ENCODE measurements at regions not wholly inside any gene's neighbourhood (a gene's known extent, or its start where the extent isn't known, plus 50 kb on each side); places are given as distances from the start of the nearest gene placed in this dataset.

GRCh38 chr1:60359431-60359830, 285.9 kb upstream of the C1orf87 start:
- H3K36me3 ChIP-seq (ENCODE audit: low read depth), result no peaks in the 10 kb centered on the region
- no peak overlapping the region for H3K27ac ChIP-seq
- no peaks in the 10 kb centered on the region for H3K9me2 ChIP-seq (ENCODE audit: insufficient read depth)
- intact Hi-C loops (cut with micrococcal nuclease; ENCODE audit: unreplicated experiment), result no loop called here
- no peaks in the 10 kb centered on the region for H3K79me2 ChIP-seq (ENCODE audit: low read depth)
- BruUV-seq (replicated peaks), result no TSS peak
- H3K4me2 ChIP-seq, result no peak overlapping the region
- H3K4me1 ChIP-seq (replicated peaks; ENCODE audit: insufficient read depth), result no peaks in the 10 kb centered on the region
- no peak overlapping the region for H2AFZ ChIP-seq
- ChIA-PET POLR2A (ENCODE audit: unreplicated experiment) (no interaction called here), CTCF (no interaction called here)
- H3K9me3 ChIP-seq (ENCODE audit: insufficient read depth, low read depth), result no peaks in the 10 kb centered on the region
- no peaks in the 10 kb centered on the region; the same call in 1 of the 2 replicates for H3K27me3 ChIP-seq (ENCODE audit: insufficient read depth, low read depth)
- TF ChIP-seq EZH2 (IDR thresholded peaks at IDR 0.05; ENCODE audit: low read depth), result no peak
- no peak for TF ChIP-seq CTCF (conservative IDR thresholded peaks at IDR 0.05)
- H3K4me3 ChIP-seq, result no peak overlapping the region
- DNase-seq, result no peak
- no peaks in the 10 kb centered on the region for H4K20me1 ChIP-seq (ENCODE audit: insufficient read depth)
- H3F3A ChIP-seq (ENCODE audit: insufficient read depth, low read depth), result no peaks in the 10 kb centered on the region

DNA sequence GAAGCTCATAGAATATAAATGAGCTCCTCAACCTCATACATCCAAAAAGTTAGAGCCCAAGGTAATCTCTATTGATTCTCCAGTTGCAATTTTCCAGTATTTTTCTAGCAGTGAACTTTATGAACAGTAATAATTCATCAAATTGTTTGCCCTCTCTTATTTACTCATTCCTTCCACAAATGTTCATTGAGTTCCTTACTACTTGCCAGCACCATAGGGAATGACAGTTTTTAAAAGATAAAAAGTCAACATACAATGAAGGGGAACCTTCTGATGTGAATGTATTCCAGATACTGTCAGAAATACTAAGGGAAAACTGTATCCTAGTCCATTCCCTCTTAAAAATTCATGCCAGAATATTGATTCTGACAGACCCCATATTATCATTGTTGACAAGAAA, 277.0 kb upstream of the C1orf87 start:
- POLR2A ChIA-PET (ENCODE audit: unreplicated experiment), result no interaction called here
- intact Hi-C loops (cut with micrococcal nuclease; ENCODE audit: unreplicated experiment), result no loop called here
- Histone ChIP-seq H3K4me1 (replicated peaks; ENCODE audit: insufficient read depth) (no peaks in the 10 kb centered on the region), H3K79me2 (ENCODE audit: low read depth) (no peaks in the 10 kb centered on the region), H3K4me3 (no peak overlapping the region), H3K27ac (no peak overlapping the region), H3K36me3 (ENCODE audit: low read depth) (no peaks in the 10 kb centered on the region), H3K9me2 (ENCODE audit: insufficient read depth) (no peaks in the 10 kb centered on the region), H3F3A (ENCODE audit: insufficient read depth, low read depth) (no peaks in the 10 kb centered on the region), H3K9me3 (ENCODE audit: insufficient read depth, low read depth) (no peaks in the 10 kb centered on the region), H3K4me2 (no peak overlapping the region), H3K27me3 (ENCODE audit: insufficient read depth, low read depth) (no peaks in the 10 kb centered on the region), H2AFZ (no peak overlapping the region), H4K20me1 (ENCODE audit: insufficient read depth) (no peaks in the 10 kb centered on the region)
- BruUV-seq (replicated peaks), result no TSS peak
- CTCF ChIA-PET, result no interaction called here
- no peak for DNase-seq
- TF ChIP-seq CTCF (conservative IDR thresholded peaks at IDR 0.05) (no peak), EZH2 (IDR thresholded peaks at IDR 0.05; ENCODE audit: low read depth) (no peak)

- BruUV-seq (replicated peaks), result no TSS peak
- H3K4me3 ChIP-seq, result no peak overlapping the region
- POLR2A ChIA-PET (ENCODE audit: unreplicated experiment), result no interaction called here
Measured at GRCh38 chr1:60348884-60349283, 275.3 kb upstream of the C1orf87 start.

More at GRCh38 chr1:60348884-60349283, 275.3 kb upstream of the C1orf87 start:
- Histone ChIP-seq H3K4me2 (no peak overlapping the region), H3K4me1 (replicated peaks; ENCODE audit: insufficient read depth) (no peaks in the 10 kb centered on the region), H3K27ac (no peak overlapping the region), H3K36me3 (ENCODE audit: low read depth) (no peaks in the 10 kb centered on the region), H2AFZ (no peak overlapping the region), H3K9me2 (ENCODE audit: insufficient read depth) (no peaks in the 10 kb centered on the region), H3K79me2 (ENCODE audit: low read depth) (no peaks in the 10 kb centered on the region), H3K27me3 (ENCODE audit: insufficient read depth, low read depth) (no peaks in the 10 kb centered on the region), H4K20me1 (ENCODE audit: insufficient read depth) (no peaks in the 10 kb centered on the region), H3F3A (ENCODE audit: insufficient read depth, low read depth) (no peaks in the 10 kb centered on the region), H3K9me3 (ENCODE audit: insufficient read depth, low read depth) (no peaks in the 10 kb centered on the region)
- no peak for DNase-seq
- TF ChIP-seq EZH2 (IDR thresholded peaks at IDR 0.05; ENCODE audit: low read depth) (no peak), CTCF (conservative IDR thresholded peaks at IDR 0.05) (no peak)
- intact Hi-C loops (cut with micrococcal nuclease; ENCODE audit: unreplicated experiment), result no loop called here
- CTCF ChIA-PET, result no interaction called here
